Stimulated activated CD4-positive, alpha-beta T cell treated with anti-CD3 and anti-CD28 coated beads, TNF-alpha, amount 100 ng/mL, for 1 hour (primary cell): ENCODE measurements at regions not wholly inside any gene's neighbourhood (a gene's known extent, or its start where the extent isn't known, plus 50 kb on each side); places are given as distances from the start of the nearest gene placed in this dataset.
"Not testable (repeated sequence)": the region's sequence is repeated elsewhere in the genome, so short reads cannot be mapped to it uniquely, and the experiment has no call there.

Experiments
- DNase-seq, 3 donors: peaks; one replicate each; pipeline ENCODE4 v3.0.0-alpha.2; 2020; ENCODE audit warnings: low read depth in 3 of 3, low spot score in 1 of 3

GRCh38 chr13:78147905-78148304 lies 229.3 kb upstream of the EDNRB start:
- DNase-seq, result no peak

GRCh38 chr13:78145276-78145675 lies 226.6 kb upstream of the EDNRB start:
- DNase-seq, result no peak

DNA sequence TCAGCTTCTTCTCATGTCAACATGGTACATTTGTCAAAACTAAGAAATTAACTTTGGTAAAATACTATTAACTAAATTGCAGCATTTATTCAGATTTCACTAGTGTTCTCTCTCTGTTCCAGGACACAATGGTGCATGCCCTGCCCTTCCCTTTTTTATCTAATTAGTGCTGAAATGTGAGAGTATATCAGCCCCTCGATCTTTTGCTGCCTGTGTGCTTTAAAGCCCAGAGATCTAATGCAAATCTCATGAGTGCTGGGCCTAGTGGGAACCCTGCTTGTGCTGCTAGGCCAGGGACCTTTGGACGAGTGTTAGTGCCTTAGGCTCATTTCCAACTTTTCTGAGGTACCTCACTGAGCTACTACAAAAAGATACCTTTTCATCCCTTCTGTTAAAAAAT lies 221.1 kb upstream of the EDNRB start:
- DNase-seq, result no peak

- DNase-seq, result no peak
Measured at GRCh38 chr13:78138756-78139155, 220.1 kb upstream of the EDNRB start.

DNA sequence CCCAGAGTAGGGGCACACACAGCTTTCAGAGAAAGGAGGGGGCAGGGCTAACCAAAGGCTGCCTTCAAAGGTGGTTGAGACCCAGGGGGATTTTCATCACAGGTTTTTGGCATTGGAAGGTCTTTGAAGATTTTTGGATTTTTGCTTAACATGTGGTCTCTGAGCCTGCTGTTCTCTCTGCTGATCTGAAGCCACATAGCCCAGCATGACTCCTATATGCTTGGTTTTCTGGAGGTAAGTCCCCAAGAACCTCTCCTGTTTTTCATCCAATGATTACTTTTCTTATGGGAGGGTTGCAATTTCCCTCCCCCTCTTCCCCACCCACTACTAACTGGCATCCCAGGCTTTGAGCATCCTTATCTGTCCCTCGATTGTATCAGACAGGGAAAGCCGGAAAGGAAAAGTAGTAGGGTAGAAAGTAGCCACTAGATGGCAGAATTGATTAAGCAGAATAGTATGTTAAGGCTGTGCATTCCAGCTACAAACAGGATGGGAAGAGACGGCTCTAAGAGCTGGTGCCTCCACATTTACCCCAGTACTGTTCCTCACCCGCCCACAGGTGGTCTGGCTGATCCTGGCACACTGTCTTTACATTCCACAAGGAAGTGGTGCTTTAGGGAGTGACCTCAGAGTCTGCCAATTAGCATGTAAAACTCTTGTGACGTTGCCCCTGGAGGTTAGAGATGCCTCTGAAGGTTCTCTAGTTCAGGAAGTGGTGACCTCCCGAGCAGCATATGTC lies 218.9 kb upstream of the EDNRB start:
- no peak for DNase-seq

DNA sequence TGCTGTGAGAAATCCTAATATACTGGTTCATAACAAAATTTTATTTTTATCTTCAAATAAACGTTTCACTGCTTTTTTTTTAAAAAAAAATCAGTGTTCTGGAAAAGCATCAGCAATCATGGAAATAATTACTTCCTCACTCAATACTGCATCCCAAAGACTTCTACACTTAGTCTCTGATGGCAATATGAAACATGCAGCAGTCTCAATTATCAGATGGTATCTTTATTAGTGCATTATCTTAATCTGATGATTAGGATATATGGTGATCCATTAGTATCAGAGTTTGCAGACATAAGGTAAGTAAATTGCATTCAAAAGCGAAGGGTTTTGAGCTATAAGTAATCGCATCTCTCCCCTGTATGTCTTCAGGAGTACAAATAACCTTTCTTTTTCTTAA lies 218.3 kb upstream of the EDNRB start:
- no peak for DNase-seq

GRCh38 chr13:78133511-78133910 lies 214.9 kb upstream of the EDNRB start:
- DNase-seq, result no peak

DNA sequence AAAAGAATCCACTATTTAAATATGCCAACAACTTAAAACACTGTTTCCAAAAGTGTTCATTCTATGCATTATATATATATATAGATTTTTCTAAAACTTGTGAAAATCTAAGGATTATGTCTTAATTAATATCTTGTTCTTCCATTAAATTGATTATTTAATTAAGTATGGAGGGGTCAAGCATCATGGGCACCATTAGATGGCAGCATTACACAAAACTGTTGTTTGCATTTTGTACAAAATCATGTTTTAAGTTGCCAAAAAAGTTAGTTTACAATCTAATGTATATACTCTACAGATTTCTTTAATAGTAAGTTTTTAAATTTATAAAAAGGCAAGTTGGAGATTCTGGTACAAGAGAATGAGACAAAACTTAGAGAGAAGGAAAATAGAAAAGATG lies 213.2 kb upstream of the EDNRB start:
- DNase-seq, result no peak

- DNase-seq, result no peak
Measured at GRCh38 chr13:78131346-78131745, 212.7 kb upstream of the EDNRB start.

DNA sequence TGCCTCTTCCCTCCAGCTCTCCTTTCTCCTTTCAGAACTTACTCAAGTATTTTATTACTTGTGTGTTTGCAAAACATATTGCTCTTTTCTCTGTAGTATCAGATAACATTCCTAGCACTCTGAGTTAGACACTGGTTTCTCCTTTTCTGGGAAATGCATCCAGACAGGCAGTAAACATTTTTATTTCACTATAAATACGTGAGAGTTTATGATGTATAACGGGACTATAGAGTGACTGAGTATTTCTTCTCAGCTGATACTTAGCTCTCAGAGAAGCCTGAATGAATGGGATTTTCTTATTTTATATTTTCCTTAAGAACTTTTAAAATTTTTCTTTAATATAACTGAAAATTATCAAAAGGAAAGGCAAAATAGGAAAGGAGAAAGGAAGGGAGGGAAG lies 211.2 kb upstream of the EDNRB start:
- no peak for DNase-seq

DNA sequence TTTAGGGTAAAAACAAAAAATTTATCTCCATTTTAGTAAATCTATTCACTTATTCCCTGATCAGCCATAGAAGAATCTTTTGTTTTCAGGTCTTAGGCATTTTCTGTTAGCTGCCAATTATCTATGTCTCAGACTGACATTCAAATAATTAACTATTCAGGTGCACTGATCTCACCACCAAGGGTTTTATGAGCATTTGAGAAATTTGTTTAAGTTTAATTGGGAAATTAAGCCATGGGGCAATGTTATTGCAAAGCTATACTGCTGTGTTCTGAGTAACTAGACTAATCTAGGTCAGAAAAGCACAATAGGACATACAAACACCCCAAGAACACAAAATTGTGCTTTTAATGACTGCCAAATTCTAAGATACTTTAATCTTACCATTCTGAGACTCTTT lies 210.7 kb upstream of the EDNRB start:
- no peak for DNase-seq

DNA sequence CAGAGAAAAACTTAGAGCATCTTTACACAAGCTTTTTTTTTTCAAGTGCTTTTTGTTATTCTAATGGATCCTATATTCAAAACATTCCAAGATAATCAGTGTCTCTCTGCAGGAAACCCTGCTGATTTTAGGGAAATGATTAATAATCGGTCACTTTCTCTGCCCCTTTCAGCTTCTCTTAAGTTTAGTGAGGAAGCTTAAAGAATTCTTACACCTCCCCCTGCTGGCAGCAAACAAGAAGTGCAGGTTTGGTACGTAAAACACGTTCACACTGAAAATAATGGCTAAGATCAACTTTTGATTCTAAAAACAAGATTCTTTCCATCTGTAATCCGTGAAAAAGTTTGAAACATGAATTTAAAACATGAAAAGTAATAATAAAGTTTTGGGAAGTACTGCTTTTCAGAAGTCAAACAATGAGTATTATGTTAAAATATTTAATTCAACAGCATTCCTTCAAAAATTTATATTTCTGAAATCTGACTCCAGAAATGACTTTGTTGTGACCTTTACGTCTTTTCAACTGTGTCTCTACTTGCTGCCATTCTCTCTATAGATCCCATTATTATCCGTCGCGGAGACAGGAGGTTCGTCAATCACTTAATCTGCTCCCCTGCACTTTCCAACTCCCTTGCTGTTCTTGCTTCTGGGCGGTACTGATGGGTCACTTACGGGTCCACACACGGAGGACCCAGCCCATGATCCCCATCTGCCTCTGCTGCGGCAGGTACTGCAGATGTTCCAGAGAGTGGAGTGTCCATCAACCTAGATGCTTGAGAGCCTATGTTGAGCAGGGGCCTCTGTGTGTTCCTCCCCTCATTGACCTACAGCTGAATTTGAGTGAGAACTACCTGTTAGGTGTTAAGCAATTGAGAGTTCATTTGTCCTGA lies 203.1 kb upstream of the EDNRB start:
- no peak for DNase-seq

DNA sequence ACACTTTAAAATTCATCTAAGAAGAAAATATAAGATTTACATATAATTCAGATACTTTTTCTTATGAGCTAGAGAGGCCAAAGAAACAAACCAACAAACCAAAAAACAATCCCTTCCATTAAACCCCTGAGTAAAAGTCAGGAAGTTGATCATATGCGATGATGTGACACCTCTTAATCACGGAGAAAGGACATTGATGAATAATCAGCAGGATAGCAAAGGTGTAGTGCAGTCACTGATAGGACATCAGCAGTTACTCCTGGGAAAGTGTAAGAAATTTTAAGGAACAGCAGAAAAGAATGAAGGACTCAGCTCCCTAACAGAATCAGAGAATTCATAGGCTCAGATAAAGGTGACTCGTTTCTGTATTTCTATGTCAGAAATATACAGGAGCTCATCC lies 202.4 kb upstream of the EDNRB start:
- no peak for DNase-seq

GRCh38 chr13:78120144-78120543 lies 201.5 kb upstream of the EDNRB start:
- DNase-seq, result not testable (repeated sequence)

- not testable (repeated sequence) for DNase-seq
Measured at GRCh38 chr13:78117070-78117469, 198.4 kb upstream of the EDNRB start.

GRCh38 chr13:78105656-78106055 lies 187.0 kb upstream of the EDNRB start:
- no peak for DNase-seq

DNA sequence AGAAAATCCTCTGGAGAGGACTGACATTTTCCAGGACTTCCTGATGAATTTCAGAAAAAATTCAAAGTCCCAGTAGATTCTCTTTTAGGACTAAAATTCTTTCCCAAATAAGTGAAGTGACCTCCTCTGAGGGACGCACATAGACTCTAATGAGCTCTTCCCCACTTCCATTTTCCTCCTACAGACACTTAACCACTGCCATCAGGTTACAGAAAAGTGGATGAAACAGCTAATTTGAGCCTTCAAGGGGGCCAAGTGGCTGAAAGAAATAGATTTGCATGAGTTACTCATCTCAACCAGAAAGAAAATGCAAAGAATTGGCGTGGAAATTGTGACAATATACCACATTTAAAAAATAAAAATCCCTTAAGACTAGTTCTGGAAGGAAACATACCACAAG lies 185.3 kb upstream of the EDNRB start:
- DNase-seq, result no peak

DNA sequence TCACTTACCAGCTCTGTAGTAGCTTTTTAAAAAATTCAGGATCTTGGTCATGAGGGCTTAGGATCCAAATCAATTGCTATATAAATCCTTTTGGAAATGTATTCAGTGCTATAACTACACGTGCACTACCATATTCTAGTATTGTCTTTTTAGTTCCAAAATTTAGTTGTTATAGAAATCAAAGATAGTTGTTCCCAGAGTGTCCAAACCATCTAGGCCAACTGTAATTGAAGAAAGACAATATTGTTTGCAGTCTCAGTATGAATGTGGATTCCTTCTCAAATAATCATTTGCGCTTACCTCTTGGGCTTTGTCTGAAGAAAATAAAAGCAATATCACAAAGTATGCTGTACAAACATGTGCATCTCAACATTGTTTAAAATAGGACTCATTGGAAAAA lies 184.1 kb upstream of the EDNRB start:
- no peak for DNase-seq

DNA sequence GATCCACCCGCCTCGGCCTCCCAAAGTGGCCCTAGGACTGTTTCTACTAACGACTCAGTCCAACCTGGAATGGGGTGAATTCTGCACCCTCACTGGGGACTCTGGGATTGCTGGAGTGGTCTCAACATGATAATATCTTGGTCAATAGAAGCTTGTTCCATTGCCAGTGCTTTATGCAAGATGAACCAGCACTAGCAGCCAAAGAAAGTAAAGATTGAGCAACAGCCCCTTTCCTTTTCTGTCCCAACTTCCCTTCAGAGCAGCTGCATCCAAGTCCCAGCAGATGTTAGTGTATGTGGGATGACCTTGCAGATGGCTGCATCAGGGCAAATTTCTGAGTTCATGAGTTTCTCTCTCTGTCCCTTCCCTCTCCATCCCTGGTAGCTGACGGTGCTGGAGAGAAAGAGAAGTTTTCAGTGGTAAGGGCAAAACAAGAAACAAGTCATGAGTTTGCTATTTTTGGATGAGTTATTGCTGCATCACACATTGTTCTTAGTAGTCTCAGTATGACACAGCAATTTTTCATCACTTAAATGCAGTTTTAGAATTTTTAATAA lies 183.6 kb upstream of the EDNRB start:
- DNase-seq, result no peak

GRCh38 chr13:78100486-78100885 lies 181.9 kb upstream of the EDNRB start:
- no peak for DNase-seq

GRCh38 chr13:78098249-78098648 lies 179.6 kb upstream of the EDNRB start:
- DNase-seq, result no peak

GRCh38 chr13:78096221-78096620 lies 177.6 kb upstream of the EDNRB start:
- no peak for DNase-seq
